Hepatocyte (in vitro differentiated cells): ENCODE measurements at regions not wholly inside any gene's neighbourhood (a gene's known extent, or its start where the extent isn't known, plus 50 kb on each side); places are given as distances from the start of the nearest gene placed in this dataset.

Experiments used
- DNase-seq: peaks from one replicate; pipeline ENCODE4 v3.0.0-alpha.2; 2016; ENCODE audit warnings: low spot score
- H2AFZ ChIP-seq: fragments of 200-600 bp; sonication (generic); 2 replicates; pipeline ENCODE4 v1.6.0; 2016; ENCODE audit warnings: antibody characterized with exemption, mild to moderate bottlenecking
- H3K27ac ChIP-seq: fragments of 200-600 bp; sonication (generic); 2 replicates; pipeline ENCODE4 v1.5.1; 2016; ENCODE audit warnings: mild to moderate bottlenecking
- H3K27me3 ChIP-seq: fragments of 200-600 bp; sonication (generic); 2 replicates; pipeline ENCODE4 v1.6.1; 2016
- H3K36me3 ChIP-seq: fragments of 200-600 bp; sonication (generic); replicated peaks from 2 replicates; pipeline ENCODE4 v1.5.1; 2016; ENCODE audit warnings: low read depth; ENCODE audit not compliant: insufficient read depth
- H3K4me1 ChIP-seq: fragments of 200-600 bp; sonication (generic); 2 replicates; pipeline ENCODE4 v1.5.1; 2016; ENCODE audit warnings: mild to moderate bottlenecking, moderate library complexity; ENCODE audit not compliant: insufficient read depth
- H3K4me2 ChIP-seq: fragments of 200-600 bp; sonication (generic); 2 replicates; pipeline ENCODE4 v1.6.0; 2016
- H3K4me3 ChIP-seq: fragments of 200-600 bp; sonication (generic); 2 replicates; pipeline ENCODE4 v1.5.1; 2016; ENCODE audit warnings: mild to moderate bottlenecking
- H3K79me2 ChIP-seq: fragments of 200-600 bp; sonication (generic); 2 replicates; pipeline ENCODE4 v1.6.0; 2017; ENCODE audit warnings: mild to moderate bottlenecking
- H3K9me2 ChIP-seq: fragments of 200-600 bp; sonication (generic); replicated peaks from 2 replicates; pipeline ENCODE4 v1.6.0; 2017; ENCODE audit warnings: mild to moderate bottlenecking; ENCODE audit not compliant: insufficient read depth
- H3K9me3 ChIP-seq: fragments of 200-600 bp; sonication (generic); 2 replicates; pipeline ENCODE4 v1.5.1; 2016; ENCODE audit warnings: low read depth, mild to moderate bottlenecking
- H4K20me1 ChIP-seq: fragments of 200-600 bp; sonication (generic); 2 replicates; pipeline ENCODE4 v1.6.0; 2016; ENCODE audit warnings: mild to moderate bottlenecking; ENCODE audit not compliant: insufficient read depth, poor library complexity, severe bottlenecking
- CTCF ChIP-seq: fragments of 200-600 bp; sonication (generic); IDR thresholded peaks from 2 replicates; pipeline ENCODE4 v1.5.1; 2016; ENCODE audit warnings: antibody characterized with exemption, mild to moderate bottlenecking; ENCODE audit not compliant: poor library complexity
- EZH2 ChIP-seq: fragments of 200-600 bp; sonication (generic); IDR thresholded peaks from 2 replicates; pipeline ENCODE4 v1.6.1; 2016; ENCODE audit warnings: antibody characterized with exemption, mild to moderate bottlenecking, borderline replicate concordance
- EZH2phosphoT487 ChIP-seq: fragments of 200-600 bp; sonication (generic); IDR thresholded peaks from one replicate; pipeline ENCODE4 v1.6.1; 2018; ENCODE audit warnings: antibody characterized with exemption, mild to moderate bottlenecking, low read depth, moderate library complexity; ENCODE audit not compliant: unreplicated experiment, severe bottlenecking
- WGBS: methylation state at CpG from one replicate; pipeline ENCODE4 v1.1.6; 2016; ENCODE audit warnings: low lambda C conversion rate; ENCODE audit errors: missing lambda C conversion rate; 5-methylcytosine and 5-hydroxymethylcytosine counted together

GRCh38 chr17:79387783-79388182 is 223.1 kb downstream of the RBFOX3 start:
- Histone ChIP-seq H4K20me1 (no peaks in the 10 kb centered on the region), H3K27ac (no peak overlapping the region), H3K4me2 (no peak overlapping the region), H3K27me3 (peaks cover 34% of the 10 kb centered on the region), H3K9me3 (no peaks in the 10 kb centered on the region), H3K9me2 (no peaks in the 10 kb centered on the region), H3K4me1 (no peaks in the 10 kb centered on the region), H3K79me2 (no peaks in the 10 kb centered on the region), H3K4me3 (no peak overlapping the region), H3K36me3 (no peaks in the 10 kb centered on the region), H2AFZ (no peak overlapping the region)
- DNase-seq = no peak
- TF ChIP-seq CTCF (no peak), EZH2phosphoT487 (no peak), EZH2 (no peak)
- WGBS = 70% methylated on average over 6 of the region's 6 CpGs

GRCh38 chr17:79385962-79386563 is 224.8 kb downstream of the RBFOX3 start:
- Histone ChIP-seq H3K36me3 (no peaks in the 10 kb centered on the region), H3K27me3 (peaks cover 26% of the 10 kb centered on the region), H4K20me1 (no peaks in the 10 kb centered on the region), H3K4me1 (no peaks in the 10 kb centered on the region), H3K9me3 (no peaks in the 10 kb centered on the region), H3K9me2 (no peaks in the 10 kb centered on the region), H3K27ac (no peak overlapping the region), H3K4me3 (no peak overlapping the region), H3K4me2 (no peak overlapping the region), H3K79me2 (no peaks in the 10 kb centered on the region), H2AFZ (no peak overlapping the region)
- DNase-seq = no peak
- 96% methylated on average over 5 of the region's 5 CpGs for WGBS
- TF ChIP-seq CTCF (no peak), EZH2 (no peak), EZH2phosphoT487 (no peak)

DNA sequence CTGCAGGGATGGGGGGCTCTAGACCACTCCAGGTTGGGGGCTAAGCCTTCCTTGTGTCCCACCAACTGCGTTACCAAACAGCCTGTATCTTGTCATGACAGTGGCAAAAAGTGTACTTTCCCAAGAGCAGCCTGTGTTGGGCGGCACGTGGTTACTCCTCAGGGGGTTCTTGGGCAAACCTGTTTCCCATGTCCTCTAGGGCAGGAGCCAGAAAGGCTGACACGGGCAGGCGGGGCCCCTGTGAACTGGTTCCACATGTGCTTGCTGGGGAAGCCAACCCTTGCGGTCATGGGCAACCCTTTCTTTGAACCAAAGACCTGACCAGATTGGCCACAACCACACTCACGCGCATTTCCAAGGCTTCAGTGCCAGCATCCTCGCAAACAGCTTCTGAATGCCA is 228.5 kb downstream of the RBFOX3 start:
- Histone ChIP-seq H3K27me3 (peaks cover 28% of the 10 kb centered on the region), H2AFZ (no peak overlapping the region), H4K20me1 (no peaks in the 10 kb centered on the region), H3K27ac (no peak overlapping the region), H3K9me3 (no peaks in the 10 kb centered on the region), H3K9me2 (no peaks in the 10 kb centered on the region), H3K4me3 (no peak overlapping the region), H3K4me1 (no peaks in the 10 kb centered on the region), H3K4me2 (no peak overlapping the region), H3K79me2 (no peaks in the 10 kb centered on the region), H3K36me3 (no peaks in the 10 kb centered on the region)
- no peak for TF ChIP-seq CTCF
- no peak for TF ChIP-seq EZH2
- TF ChIP-seq EZH2phosphoT487 = no peak
- WGBS = 86% methylated on average over 9 of the region's 9 CpGs
- DNase-seq = no peak
